Osteocyte (in vitro differentiated cells): ENCODE measurements at regions not wholly inside any gene's neighbourhood (a gene's known extent, or its start where the extent isn't known, plus 50 kb on each side); places are given as distances from the start of the nearest gene placed in this dataset.

Source experiments
- DNase-seq: peaks from one replicate; pipeline ENCODE4 v3.0.0; 2021; ENCODE audit warnings: mixed read lengths; ENCODE audit not compliant: unreplicated experiment; ENCODE audit errors: extremely low spot score
- H3K27ac Mint-ChIP-seq: one replicate; pipeline ENCODE4 v1.8.0; 2021; ENCODE audit warnings: mild to moderate bottlenecking, mixed read lengths; ENCODE audit not compliant: unreplicated experiment
- H3K27me3 Mint-ChIP-seq: one replicate; pipeline ENCODE4 v1.8.0; 2021; ENCODE audit warnings: mixed read lengths; ENCODE audit not compliant: unreplicated experiment
- H3K36me3 Mint-ChIP-seq: one replicate; pipeline ENCODE4 v1.8.0; 2021; ENCODE audit warnings: mixed read lengths; ENCODE audit not compliant: unreplicated experiment
- H3K4me1 Mint-ChIP-seq: one replicate; pipeline ENCODE4 v1.8.0; 2021; ENCODE audit warnings: mixed read lengths; ENCODE audit not compliant: unreplicated experiment
- H3K4me3 Mint-ChIP-seq: one replicate; pipeline ENCODE4 v1.8.0; 2021; ENCODE audit warnings: mild to moderate bottlenecking, moderate library complexity, mixed read lengths; ENCODE audit not compliant: unreplicated experiment
- H3K9me3 Mint-ChIP-seq: one replicate; pipeline ENCODE4 v1.8.0; 2021; ENCODE audit warnings: mixed read lengths; ENCODE audit not compliant: unreplicated experiment
- TF ChIP-seq, protein P1 (sequence below): fragments of 200-600 bp; sonication (generic); IDR thresholded peaks from 2 replicates; pipeline ENCODE4 v1.5.0; 2021; ENCODE audit warnings: antibody characterized with exemption, mild to moderate bottlenecking, moderate library complexity

DNA sequence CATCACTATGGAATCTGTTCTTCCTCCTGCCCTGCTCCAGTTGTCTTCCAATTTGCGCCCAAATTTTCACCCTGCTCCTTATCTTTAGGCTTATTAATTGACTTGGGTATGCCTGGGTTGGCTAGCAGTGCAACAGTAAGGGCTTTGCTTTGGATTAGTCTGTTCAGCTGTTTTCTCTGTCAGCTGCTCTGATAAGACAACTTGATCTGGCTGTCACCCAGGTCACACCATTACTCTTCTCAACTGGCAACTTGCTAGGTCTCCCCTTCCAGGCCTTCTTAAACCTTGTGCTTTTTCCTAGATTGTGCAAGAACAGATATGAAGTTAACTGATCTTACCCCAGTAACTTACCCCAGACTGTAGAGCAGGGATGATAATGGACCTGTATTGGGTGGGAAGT is 357.8 kb upstream of the LARGE1 start:
- no peak overlapping the region for H3K27ac Mint-ChIP-seq
- no peak overlapping the region for H3K4me3 Mint-ChIP-seq
- H3K27me3 Mint-ChIP-seq: no peaks in the 10 kb centered on the region
- H3K4me1 Mint-ChIP-seq: no peaks in the 10 kb centered on the region
- H3K9me3 Mint-ChIP-seq: peaks cover 43% of the 10 kb centered on the region
- no peaks in the 10 kb centered on the region for H3K36me3 Mint-ChIP-seq
- TF ChIP-seq, protein P1, sequence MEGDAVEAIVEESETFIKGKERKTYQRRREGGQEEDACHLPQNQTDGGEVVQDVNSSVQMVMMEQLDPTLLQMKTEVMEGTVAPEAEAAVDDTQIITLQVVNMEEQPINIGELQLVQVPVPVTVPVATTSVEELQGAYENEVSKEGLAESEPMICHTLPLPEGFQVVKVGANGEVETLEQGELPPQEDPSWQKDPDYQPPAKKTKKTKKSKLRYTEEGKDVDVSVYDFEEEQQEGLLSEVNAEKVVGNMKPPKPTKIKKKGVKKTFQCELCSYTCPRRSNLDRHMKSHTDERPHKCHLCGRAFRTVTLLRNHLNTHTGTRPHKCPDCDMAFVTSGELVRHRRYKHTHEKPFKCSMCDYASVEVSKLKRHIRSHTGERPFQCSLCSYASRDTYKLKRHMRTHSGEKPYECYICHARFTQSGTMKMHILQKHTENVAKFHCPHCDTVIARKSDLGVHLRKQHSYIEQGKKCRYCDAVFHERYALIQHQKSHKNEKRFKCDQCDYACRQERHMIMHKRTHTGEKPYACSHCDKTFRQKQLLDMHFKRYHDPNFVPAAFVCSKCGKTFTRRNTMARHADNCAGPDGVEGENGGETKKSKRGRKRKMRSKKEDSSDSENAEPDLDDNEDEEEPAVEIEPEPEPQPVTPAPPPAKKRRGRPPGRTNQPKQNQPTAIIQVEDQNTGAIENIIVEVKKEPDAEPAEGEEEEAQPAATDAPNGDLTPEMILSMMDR: no peak
- no peak for DNase-seq

DNA sequence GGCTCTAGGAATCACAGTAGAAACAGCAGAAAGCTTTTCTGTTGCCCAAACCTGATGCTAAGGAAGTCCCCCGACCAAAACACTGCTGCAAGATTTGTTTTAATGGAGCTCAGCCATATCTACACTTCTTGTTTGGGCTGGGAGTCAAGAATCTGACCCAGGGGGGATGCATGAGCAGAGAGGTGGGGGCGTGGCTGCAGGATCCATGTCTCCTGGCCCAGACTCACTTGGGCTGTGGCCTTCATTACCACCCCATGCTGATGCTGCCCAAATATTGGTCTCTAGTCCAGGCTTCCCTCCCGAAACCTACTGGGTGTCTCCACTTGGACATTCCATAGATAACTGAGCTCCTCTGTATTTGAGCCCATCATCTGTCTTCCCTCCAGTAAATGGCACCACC is 361.5 kb upstream of the LARGE1 start:
- Mint-ChIP-seq H3K27ac (no peak overlapping the region), H3K4me1 (no peaks in the 10 kb centered on the region), H3K36me3 (no peaks in the 10 kb centered on the region), H3K4me3 (no peak overlapping the region), H3K9me3 (peaks cover 37% of the 10 kb centered on the region), H3K27me3 (no peaks in the 10 kb centered on the region)
- TF ChIP-seq, protein P1: no peak
- DNase-seq: no peak

DNA sequence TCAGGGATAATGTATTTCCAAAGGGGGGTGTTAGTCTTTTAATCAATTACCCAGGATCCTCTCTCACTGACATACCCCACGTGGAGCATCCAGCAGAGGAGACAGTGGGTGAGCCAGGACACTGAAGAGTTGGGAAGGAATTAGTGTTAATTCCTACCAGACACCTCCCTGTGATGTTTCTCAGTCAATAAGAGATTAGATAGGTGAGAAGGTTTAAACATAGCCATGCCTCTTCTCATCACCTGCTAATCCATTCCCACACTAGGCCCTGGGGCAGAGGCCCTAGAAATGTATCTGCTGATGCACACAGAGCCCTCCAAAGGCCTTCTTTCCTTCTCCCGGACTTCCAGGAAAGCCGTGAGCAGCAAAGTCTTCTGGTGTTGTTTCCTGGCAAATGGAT is 363.6 kb upstream of the LARGE1 start:
- no peaks in the 10 kb centered on the region for H3K36me3 Mint-ChIP-seq
- TF ChIP-seq, protein P1: no peak
- H3K4me3 Mint-ChIP-seq: no peak overlapping the region
- H3K27me3 Mint-ChIP-seq: no peaks in the 10 kb centered on the region
- H3K4me1 Mint-ChIP-seq: no peaks in the 10 kb centered on the region
- DNase-seq: no peak
- peaks cover 45% of the 10 kb centered on the region for H3K9me3 Mint-ChIP-seq
- no peak overlapping the region for H3K27ac Mint-ChIP-seq

DNA sequence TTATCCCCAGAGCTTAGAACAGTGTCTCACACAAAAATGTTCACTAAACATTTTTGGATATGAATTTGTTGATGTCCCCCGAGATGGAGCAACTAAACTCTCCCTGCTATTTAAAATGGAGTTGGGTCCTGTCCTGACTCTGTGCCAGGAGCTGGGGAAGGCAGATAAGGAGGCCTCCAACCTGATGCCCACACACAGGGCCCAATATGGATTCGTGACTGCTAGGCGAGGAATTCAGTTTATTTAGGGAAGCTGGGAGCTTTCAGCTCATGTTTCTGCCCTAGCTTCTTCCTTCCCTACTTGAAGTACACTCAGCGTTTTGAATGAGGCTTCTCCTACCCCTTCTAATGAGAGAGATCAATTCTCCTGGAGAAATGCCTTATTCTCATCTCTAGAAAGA is 373.0 kb upstream of the LARGE1 start:
- Mint-ChIP-seq H3K4me1 (no peaks in the 10 kb centered on the region), H3K27me3 (no peaks in the 10 kb centered on the region), H3K4me3 (no peak overlapping the region), H3K36me3 (no peaks in the 10 kb centered on the region), H3K27ac (no peak overlapping the region), H3K9me3 (peaks cover 26% of the 10 kb centered on the region)
- TF ChIP-seq, protein P1: no peak
- DNase-seq: no peak

DNA sequence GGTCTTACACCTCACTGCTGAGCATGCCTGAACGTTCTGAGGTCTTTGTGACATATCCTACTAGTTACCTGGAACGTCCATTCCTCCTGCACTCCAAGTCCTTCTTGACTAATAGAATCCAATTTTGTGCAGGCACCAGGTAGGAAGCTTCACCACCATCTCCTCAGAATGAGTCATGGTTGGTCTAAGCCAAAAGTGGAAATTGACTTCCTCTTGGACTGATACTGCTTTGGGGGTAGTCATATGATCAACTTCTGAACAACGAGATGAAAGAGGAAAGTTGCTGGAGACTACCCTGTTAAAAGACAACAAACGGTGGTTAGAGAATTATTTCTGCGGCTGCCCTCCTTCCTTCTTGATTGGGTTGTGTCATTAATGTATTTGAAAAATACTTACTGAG is 374.2 kb upstream of the LARGE1 start:
- Mint-ChIP-seq H3K27me3 (no peaks in the 10 kb centered on the region), H3K36me3 (no peaks in the 10 kb centered on the region)
- TF ChIP-seq, protein P1: no peak

More for the DNA sequence above, 374.2 kb upstream of the LARGE1 start:
- Mint-ChIP-seq H3K9me3 (peaks cover 14% of the 10 kb centered on the region), H3K27ac (no peak overlapping the region), H3K4me3 (no peak overlapping the region), H3K4me1 (no peaks in the 10 kb centered on the region)
- no peak for DNase-seq
